Right lobe of liver (tissue), 6 donors: ENCODE measurements at regions not wholly inside any gene's neighbourhood (a gene's known extent, or its start where the extent isn't known, plus 50 kb on each side); places are given as distances from the start of the nearest gene placed in this dataset.

ENCODE experiments used
- ATAC-seq, 4 donors: fragments of 200-7000 bp; cut with Tn5 transposase; one replicate each; pipeline ENCODE4 v1.9.1; 2020; ENCODE audit warnings: mild to moderate bottlenecking in 4 of 4, moderate library complexity in 4 of 4
- DNase-seq, 3 donors: peaks; one replicate each; pipeline ENCODE4 v3.0.0-alpha.2; 2020
- H3K27ac ChIP-seq, 3 donors: fragments of 200-600 bp; one replicate each; pipeline ENCODE4 v1.8.0; 2022
- H3K27me3 ChIP-seq, 2 donors: fragments of 200-600 bp; one replicate each; pipeline ENCODE4 v1.8.0; 2022
- H3K36me3 ChIP-seq, 4 donors: fragments of 200-600 bp; sonication (generic) in 1 of 4; one replicate each; pipeline versions ENCODE4 v1.5.1 to v1.8.0; 2017 to 2022; ENCODE audit warnings: control low read depth in 1 of 4
- H3K4me1 ChIP-seq, 4 donors: fragments of 200-600 bp; sonication (generic) in 1 of 4; one replicate each; pipeline versions ENCODE4 v1.5.1 to v1.8.0; 2017 to 2022; ENCODE audit warnings: control low read depth in 1 of 4
- H3K4me3 ChIP-seq, 3 donors: fragments of 200-600 bp; one replicate each; pipeline ENCODE4 v1.8.0; 2022
- H3K9me3 ChIP-seq, 4 donors: fragments of 200-600 bp; sonication (generic) in 1 of 4; one replicate each; pipeline versions ENCODE4 v1.5.1 to v1.8.0; 2017 to 2022; ENCODE audit warnings: control low read depth in 1 of 4
- POLR2A ChIP-seq: fragments of 450-650 bp; IDR thresholded peaks from one replicate; pipeline ENCODE4 v1.6.1; 2017; ENCODE audit warnings: antibody characterized with exemption, mild to moderate bottlenecking
- WGBS: methylation state at CpG from one replicate; pipeline ENCODE4 v1.1.6; 2018; ENCODE audit warnings: low coverage, low lambda C conversion rate; ENCODE audit not compliant: insufficient coverage; ENCODE audit errors: missing lambda C conversion rate; 5-methylcytosine and 5-hydroxymethylcytosine counted together
- intact Hi-C, 2 donors: fragments of 100-400 bp; cut with DNase I; formaldehyde crosslinking; loops; one replicate each; pipeline versions ENCODE4 v1.11.2 to v1.14.1; 2022
- TF ChIP-seq, protein P1 (sequence below), 4 donors: fragments of 200-600 bp in 3 of 4; fragments of 450-650 bp in 1 of 4; IDR thresholded peaks; one replicate each; pipeline versions ENCODE4 v1.5.1 to v1.8.0; 2016 to 2022; ENCODE audit warnings: antibody characterized with exemption in 4 of 4, mild to moderate bottlenecking in 2 of 4
- donor health status: DM: no; HTN: yes; CAD: no.
- donor health status: DM: no; HTN: no; CAD: no.
- donor health status: DM: no; HTN: no; CAD: no.
- donor health status: DM: no; HTN: yes; CAD: no.
- donor health status: DM: no; HTN: yes; CAD: no.

- H3K4me3 ChIP-seq, result no peak overlapping the region
- no peaks in the 10 kb centered on the region for H3K36me3 ChIP-seq
- H3K27me3 ChIP-seq, result no peaks in the 10 kb centered on the region
- H3K9me3 ChIP-seq, result no peaks in the 10 kb centered on the region
- no peaks in the 10 kb centered on the region for H3K4me1 ChIP-seq
- no peak for DNase-seq
- intact Hi-C loops, result no loop called here
- ATAC-seq, result peak in 2 of 4 donors; percentile 31 to 45
- 45% methylated on average over 3 of the region's 3 CpGs for WGBS
- TF ChIP-seq, protein P1, sequence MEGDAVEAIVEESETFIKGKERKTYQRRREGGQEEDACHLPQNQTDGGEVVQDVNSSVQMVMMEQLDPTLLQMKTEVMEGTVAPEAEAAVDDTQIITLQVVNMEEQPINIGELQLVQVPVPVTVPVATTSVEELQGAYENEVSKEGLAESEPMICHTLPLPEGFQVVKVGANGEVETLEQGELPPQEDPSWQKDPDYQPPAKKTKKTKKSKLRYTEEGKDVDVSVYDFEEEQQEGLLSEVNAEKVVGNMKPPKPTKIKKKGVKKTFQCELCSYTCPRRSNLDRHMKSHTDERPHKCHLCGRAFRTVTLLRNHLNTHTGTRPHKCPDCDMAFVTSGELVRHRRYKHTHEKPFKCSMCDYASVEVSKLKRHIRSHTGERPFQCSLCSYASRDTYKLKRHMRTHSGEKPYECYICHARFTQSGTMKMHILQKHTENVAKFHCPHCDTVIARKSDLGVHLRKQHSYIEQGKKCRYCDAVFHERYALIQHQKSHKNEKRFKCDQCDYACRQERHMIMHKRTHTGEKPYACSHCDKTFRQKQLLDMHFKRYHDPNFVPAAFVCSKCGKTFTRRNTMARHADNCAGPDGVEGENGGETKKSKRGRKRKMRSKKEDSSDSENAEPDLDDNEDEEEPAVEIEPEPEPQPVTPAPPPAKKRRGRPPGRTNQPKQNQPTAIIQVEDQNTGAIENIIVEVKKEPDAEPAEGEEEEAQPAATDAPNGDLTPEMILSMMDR (IDR thresholded peaks at IDR 0.05), result no peak
- no peak for TF ChIP-seq POLR2A
- H3K27ac ChIP-seq, result no peak overlapping the region
These were observed 305.6 kb upstream of the ZEB2 start for GRCh38 chr2:144825331-144826020.

- intact Hi-C loops, result no loop called here
- Histone ChIP-seq H3K36me3 (no peaks in the 10 kb centered on the region), H3K27me3 (no peaks in the 10 kb centered on the region), H3K9me3 (no peaks in the 10 kb centered on the region), H3K27ac (no peak overlapping the region), H3K4me3 (no peak overlapping the region), H3K4me1 (no peaks in the 10 kb centered on the region)
- 55% methylated on average over 3 of the region's 3 CpGs for WGBS
- no peak for DNase-seq
- ATAC-seq, result no peak
- TF ChIP-seq POLR2A, result no peak
- TF ChIP-seq, protein P1 (IDR thresholded peaks at IDR 0.05), result no peak
These were observed 304.6 kb upstream of the ZEB2 start for GRCh38 chr2:144824306-144825080.

- no peaks in the 10 kb centered on the region for H3K27me3 ChIP-seq
- no peak for ATAC-seq
- H3K36me3 ChIP-seq, result no peaks in the 10 kb centered on the region
- intact Hi-C loops, result no loop called here
- no peak for DNase-seq
- no peaks in the 10 kb centered on the region for H3K4me1 ChIP-seq
- TF ChIP-seq, protein P1 (IDR thresholded peaks at IDR 0.05), result no peak
- TF ChIP-seq POLR2A, result no peak
- H3K4me3 ChIP-seq, result no peak overlapping the region
- no peaks in the 10 kb centered on the region for H3K9me3 ChIP-seq
- H3K27ac ChIP-seq, result no peak overlapping the region
These were observed 303.0 kb upstream of the ZEB2 start for GRCh38 chr2:144822966-144823365.

DNA sequence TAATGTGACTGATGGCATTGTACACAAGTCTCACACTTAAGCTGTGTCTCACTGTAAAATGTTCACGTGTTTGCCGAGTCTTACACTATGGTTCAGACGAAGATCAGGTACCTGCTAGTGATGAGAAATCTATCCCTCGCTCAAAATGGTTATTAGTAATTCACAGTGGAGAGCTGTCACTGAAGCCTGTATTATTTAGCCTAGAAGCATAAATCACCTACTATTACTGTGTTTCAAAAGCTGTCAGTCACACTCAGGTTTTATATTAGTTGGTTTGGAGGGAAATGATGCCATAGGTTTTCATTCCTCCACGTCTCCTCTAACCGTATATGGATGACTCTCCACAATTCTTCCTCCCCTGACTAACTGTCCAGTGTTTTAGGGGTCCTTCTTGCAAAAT lies 292.4 kb upstream of the ZEB2 start:
- DNase-seq, result no peak
- Histone ChIP-seq H3K4me3 (no peak overlapping the region), H3K9me3 (no peaks in the 10 kb centered on the region), H3K36me3 (no peaks in the 10 kb centered on the region), H3K27ac (no peak overlapping the region), H3K4me1 (no peaks in the 10 kb centered on the region), H3K27me3 (no peaks in the 10 kb centered on the region)
- intact Hi-C loops, result no loop called here
- TF ChIP-seq POLR2A, result no peak
- TF ChIP-seq, protein P1 (IDR thresholded peaks at IDR 0.05), result no peak
- no peak for ATAC-seq
- 86% methylated on average over 6 of the region's 6 CpGs for WGBS
